SIG-M5 treated with dmso at 0.1 percent for 504 hours (cell line): ENCODE measurements at regions not wholly inside any gene's neighbourhood (a gene's known extent, or its start where the extent isn't known, plus 50 kb on each side); places are given as distances from the start of the nearest gene placed in this dataset.

Experiments
- DNase-seq: peaks from one replicate; lab custom pipeline; 2025; ENCODE audit not compliant: unreplicated experiment; lab: John Stamatoyannopoulos, UW

- no peak for DNase-seq
Measured at GRCh38 chr4:45795135-45795534, 328.7 kb downstream of the GABRG1 start.

DNA sequence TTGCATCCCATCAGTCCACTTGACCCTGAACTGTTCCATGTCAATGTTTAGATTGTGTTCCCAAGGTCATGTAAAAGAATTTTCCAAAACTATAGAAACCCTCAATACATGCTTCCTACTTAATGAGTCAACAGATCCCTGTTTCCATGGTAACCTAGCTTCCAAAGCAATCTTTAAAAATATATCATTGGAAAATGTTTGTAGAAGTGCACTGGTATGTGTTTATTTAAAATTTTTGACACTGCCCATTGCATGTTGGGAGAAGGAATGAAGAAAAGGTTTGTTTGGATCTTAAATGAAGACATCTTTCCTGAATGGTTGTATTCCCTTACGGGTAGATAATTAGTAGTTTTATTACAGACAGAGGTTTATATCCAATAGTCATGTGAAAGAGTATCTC is 345.3 kb downstream of the GABRG1 start:
- DNase-seq: no peak

DNA sequence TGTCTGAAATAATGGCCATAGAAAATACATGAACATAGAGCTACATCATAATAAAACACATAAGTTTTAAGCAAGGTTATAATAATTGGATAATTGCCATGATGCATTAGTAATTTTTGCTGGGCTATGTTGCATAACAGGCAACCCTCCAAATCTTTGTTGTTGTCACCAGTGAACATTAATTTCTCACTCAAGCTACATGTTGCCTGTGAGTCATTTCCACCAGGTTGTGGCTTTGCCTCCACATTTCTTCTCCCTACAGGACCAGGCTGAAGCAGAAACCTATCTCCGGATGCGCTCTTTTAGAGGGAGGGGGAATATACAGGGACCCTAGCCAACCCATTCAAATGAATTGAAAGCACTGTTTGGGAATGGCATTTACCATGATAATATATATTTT is 347.7 kb downstream of the GABRG1 start:
- DNase-seq: no peak

- DNase-seq: no peak
Measured at GRCh38 chr4:45770958-45771357, 352.9 kb downstream of the GABRG1 start.

- no peak for DNase-seq
Measured at GRCh38 chr4:45765521-45765920, 358.3 kb downstream of the GABRG1 start.

- no peak for DNase-seq
Measured at GRCh38 chr4:45751877-45752530, 371.9 kb downstream of the GABRG1 start.

DNA sequence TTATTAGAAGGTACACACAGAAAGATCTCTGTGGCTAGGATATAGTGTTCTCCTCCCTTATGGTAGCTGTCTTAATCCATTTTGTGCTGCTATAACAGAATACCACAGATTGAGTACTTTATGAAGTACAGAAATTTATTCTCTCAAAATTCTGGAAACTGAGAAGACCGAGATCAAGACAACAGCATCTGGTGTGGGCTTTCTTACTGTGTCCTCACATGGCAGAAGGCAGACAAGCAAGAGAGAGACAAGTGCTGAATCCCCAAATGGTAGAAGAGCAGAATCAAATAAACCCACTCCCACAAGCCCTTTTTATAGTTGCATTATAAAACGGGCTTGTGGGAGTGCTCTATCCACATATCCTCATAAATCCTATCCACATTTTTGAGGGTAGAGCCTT is 373.1 kb downstream of the GABRG1 start:
- no peak for DNase-seq

DNA sequence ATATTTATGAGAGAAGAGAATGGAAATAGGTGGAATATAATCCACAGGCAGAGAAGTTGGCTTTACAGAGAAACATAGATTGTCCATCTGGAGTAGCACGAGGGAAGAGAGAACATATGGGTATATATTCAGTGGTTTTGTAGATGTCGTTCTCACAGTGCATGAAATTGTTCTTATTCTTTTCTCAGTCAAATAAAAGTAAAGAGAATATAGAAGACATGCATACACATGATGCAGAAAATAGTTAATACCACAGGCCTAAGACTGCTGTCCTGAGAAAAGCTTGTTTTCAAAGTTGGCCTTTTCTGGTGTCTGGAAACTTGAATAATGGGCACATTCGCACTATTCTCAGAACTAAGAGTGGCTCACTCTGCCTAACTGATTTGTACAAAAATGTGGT is 378.1 kb downstream of the GABRG1 start:
- no peak for DNase-seq

GRCh38 chr4:45741897-45742296 is 382.0 kb downstream of the GABRG1 start:
- DNase-seq: no peak

DNA sequence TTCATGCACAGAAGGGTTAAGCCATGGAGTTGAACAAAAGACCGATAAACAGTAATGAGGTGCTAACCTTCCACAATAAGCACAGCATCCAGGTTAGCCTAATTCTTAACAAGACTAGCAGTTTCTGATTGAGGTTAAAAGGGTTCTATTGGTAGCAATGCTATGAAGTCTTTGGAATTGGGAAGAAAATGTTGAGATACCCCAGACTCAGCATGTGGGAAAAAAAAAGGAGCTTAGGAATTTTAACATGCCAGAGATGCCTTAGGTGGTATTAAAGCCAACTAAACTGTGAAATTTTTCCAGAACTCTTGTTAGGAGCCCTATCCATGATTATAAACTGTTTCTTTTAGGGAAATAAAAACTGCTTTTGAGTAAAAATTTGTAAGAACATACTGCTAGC is 391.7 kb downstream of the GABRG1 start:
- no peak for DNase-seq

DNA sequence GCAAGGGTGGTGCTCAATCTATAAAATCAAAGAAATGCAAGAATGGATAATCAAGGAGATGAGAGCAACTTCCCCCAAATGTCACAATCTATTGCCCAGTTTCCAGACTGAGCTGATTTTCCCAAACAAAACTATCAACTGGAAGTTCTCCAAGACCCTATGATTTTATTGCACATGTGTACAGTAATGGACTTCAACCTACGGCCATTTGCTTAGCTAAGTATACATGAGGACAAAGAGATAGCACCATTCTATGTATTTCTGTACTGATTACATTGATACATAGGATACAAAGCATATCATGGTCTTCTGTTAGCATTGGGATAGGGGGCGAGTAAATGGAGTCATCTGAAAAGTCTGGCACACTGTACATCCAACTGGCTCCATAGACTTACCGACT is 407.8 kb downstream of the GABRG1 start:
- DNase-seq: no peak

DNA sequence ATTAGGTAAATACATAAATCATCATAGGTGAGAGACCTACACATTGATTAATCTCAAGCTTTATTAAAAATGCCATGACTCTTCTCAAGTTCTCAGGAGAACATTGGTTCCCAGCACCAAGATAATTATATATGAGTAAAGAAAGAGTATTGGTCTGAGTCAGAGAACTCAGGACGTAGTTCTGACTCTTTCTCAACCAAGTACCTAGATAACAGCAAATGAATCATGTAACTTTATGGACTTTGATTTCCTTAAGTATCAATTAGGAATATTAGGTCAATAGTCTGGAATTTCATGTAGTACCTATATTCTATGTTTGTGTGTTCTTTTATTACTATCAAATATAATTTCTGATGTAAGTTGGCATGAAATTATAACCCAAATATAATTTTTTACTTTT is 409.9 kb downstream of the GABRG1 start:
- DNase-seq: no peak

DNA sequence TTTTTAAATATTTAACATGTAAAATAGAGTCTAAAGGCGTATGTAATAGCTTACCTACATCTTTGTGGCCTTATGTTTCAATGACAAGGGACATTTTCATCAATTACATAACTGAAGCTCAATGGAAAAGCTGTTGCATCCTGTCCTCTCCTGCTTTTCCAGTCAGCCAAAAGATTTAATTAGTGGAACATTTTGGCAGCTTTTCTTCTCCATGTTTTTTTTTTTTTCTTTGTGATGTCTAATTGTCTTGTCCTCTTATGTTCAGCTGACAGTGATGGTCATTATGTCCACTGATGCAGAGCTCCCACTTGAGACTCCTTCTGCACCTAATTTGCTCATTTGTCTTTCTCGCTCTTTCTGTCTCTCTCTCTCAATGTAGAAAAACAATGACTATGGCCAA is 422.2 kb downstream of the GABRG1 start:
- DNase-seq: no peak

DNA sequence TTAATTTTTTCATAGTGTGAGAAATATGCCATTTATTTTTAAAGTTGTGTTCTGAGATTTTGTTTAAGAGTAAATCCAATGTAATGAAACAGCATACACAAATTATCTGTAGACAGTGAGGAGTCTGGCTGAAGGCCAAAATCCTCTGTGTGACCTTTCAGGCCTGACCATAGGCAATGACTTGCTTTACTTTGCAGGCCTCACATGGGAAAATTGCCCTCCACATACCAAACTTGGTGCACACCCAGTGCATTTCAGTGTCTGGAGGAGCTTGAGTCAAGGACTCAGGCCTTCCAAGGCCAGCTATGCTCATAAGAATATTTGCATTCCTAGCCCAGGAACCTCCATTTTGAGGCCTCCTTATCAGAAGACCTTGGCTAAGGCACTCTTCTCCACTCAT is 430.1 kb downstream of the GABRG1 start:
- DNase-seq: no peak

GRCh38 chr4:45692131-45692735 is 431.6 kb downstream of the GABRG1 start:
- no peak for DNase-seq

DNA sequence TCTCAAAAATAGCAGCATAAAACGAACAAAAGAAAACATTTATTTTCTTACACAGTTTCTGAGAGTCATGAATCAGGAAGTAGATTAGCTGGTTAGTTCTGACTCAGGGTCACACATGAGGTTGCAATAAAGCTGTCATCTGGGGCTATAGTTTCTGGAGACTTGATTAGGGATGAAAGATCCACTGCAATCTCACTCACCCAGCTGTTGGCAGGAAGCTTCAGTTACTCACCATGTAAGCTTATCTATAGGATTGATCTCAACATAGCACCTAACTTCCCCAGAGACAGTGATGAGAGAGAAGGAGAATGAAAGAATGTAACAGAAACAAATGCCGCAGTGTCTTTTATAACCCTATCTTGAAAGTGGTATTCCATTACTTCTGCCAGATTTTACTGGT is 435.5 kb downstream of the GABRG1 start:
- DNase-seq: no peak

DNA sequence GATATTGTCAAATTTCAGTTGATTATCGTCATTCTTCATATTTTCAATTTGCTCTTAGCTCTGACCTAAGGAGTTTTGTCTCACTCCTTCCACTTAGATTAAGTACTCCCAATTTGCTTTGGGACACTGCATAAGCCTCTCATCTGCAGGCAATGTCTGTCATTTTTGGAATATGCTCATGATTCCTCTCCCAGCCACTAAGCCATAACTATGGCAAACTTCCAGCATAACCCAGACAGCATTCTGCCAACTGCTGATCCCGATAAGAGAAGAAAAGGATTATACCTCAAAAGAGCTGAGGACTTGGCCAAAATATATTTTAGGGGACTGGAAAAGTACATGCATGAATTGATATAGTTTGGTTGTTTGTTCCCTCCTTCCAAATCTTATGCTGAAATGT is 444.4 kb downstream of the GABRG1 start:
- no peak for DNase-seq

DNA sequence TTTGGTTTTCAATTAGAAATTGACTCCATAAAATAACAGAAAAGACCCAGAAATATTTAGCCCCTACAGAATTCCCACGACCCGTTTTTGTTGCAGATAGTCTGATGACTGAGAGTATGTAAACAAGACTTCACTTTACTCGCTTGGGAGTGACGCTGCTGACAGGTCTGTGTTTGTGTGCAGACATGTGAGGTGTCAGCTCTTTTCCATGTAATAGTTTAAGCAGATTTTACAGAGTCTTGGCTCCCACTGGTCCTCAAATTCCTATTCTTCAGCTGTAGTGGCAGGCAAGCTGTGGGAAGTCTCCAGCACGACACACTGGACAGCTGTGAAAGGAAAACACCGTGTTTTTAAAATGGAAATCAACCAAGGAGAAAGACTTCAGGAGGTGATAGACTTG is 455.7 kb downstream of the GABRG1 start:
- DNase-seq: no peak

GRCh38 chr4:45663628-45664081 is 460.2 kb downstream of the GABRG1 start:
- no peak for DNase-seq

DNA sequence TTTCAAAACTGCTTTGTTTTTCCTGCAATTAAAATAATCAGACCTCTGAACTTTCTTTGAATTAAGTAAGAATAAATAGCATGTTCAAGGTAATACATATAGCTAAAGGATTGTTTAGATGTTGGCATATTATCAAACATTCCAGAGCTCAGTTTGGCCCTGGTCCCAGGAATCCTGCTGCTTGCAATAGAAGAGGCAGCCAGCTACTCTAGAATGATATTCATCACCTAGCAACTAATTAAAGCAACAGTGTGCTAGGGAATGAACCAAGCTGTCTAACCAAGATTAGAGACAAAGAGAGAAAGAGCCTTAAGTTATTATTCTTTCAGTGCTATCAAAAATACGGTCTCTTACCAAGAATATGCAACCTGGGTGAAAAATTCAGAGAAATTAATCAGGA is 460.9 kb downstream of the GABRG1 start:
- no peak for DNase-seq

DNA sequence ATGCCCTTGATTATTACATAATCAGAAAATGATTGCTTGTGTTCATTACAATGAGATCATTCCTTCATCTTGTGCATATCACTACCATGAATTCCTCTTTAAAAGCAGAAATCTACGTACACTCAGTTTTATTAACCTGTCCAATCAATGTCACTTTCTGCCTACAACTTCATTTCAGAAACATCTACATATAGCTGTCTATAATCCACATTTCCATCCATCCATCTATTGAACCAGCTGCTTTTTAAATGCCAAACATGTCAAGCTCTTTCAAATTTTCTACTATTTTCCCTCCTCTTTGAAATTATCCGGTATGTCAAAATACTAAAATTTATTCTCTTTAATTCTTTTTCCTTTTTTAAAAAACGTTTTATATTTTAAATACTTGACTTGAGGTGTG is 462.0 kb downstream of the GABRG1 start:
- no peak for DNase-seq

- no peak for DNase-seq
Measured at GRCh38 chr4:45650545-45650944, 473.3 kb downstream of the GABRG1 start.

DNA sequence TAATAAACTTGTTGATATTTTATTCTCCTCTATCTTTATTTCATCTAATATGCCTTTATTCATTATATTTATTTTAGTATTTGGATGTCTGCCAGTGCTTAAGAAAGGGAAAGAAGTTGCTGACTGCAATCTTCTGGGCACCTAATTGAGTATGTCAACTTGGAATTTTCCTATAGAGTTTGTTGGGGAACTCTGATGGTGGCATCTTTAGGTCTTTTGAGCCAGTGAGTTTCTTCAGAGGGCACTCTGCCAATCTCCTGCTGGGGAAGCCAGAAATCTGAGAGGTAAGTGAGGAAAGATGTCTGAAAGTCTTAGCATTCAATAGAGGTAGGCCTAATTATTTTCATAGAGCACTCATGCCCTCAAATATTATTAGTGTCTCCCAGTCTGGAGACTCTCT is 475.0 kb downstream of the GABRG1 start:
- no peak for DNase-seq
